Iris pigment epithelial cell (primary cell): ENCODE measurements at regions not wholly inside any gene's neighbourhood (a gene's known extent, or its start where the extent isn't known, plus 50 kb on each side); places are given as distances from the start of the nearest gene placed in this dataset.
A peak's percentile ranks its signal among the peaks of the same experiment; 100 is the strongest.

Source experiments
- DNase-seq: peaks from one replicate; pipeline ENCODE4 v3.0.0-alpha.2; 2011; ENCODE audit warnings: low read depth

GRCh38 chr12:111310076-111310870 lies 58.6 kb downstream of the PHETA1 start:
- DNase-seq = no peak

GRCh38 chr12:111309584-111309983 lies 59.3 kb downstream of the PHETA1 start:
- DNase-seq = no peak

DNA sequence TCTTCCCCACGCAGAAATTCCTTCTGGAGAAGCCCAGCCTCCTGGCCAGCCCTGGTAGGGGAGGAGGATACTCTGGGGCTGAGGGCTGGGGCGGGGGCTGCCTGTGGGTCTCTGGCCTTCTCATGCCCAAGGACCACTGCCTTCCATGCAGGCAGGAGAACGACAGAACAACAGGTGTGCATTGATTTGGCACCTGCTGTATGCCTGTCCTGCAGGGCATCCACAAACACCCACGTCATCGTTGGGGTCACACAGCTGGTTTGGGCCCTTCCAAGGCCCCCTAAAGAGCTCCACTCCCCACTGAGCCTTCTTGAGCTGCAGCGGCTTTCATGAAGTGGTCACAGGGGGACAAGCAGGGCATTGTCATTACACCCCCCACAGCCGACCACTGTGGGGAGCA lies 60.4 kb downstream of the PHETA1 start:
- DNase-seq = no peak

DNA sequence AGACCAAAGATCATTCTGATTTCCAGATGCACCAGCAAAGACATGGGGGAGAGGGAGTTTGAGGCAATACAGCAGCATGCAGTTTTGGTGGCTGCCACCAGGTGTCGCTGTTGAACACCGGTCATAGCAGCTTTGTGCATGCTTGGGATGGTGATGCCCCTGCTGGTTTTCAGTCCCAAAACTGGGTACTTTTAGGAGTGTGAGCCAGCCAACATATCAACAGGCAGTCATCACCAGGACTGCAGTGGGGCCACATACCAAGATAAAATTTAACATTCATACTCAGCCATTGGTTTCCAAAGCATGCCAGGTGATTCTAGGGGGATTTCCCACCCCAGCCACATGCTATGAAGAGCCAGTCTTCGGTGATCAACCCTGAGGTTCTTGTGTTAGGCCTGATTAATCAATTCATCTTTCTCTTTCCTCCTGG lies 64.2 kb downstream of the PHETA1 start:
- DNase-seq = no peak

DNA sequence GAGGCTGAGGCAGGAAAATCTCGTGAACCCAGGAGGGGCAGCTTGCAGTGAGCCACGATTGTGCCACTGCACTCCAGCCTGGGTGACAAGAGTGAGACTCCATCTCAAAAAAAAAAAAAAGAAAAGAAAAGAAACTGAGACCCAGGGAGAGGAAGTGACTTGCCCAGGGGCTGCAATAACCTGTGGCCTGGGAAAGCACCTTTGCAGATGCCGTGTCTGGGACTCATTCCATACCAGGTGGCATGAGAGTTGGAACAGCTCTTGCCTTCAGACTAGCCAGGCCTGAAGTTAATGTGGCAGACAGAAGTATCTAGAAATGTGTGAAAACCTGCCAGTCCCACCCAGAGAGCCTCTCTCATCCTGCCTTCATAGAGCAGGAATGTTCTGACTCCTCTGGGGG lies 65.4 kb downstream of the PHETA1 start:
- no peak for DNase-seq

GRCh38 chr12:111298582-111299436 lies 70.1 kb downstream of the PHETA1 start:
- peak; percentile 47 for DNase-seq

GRCh38 chr12:111297703-111298426 lies 71.0 kb downstream of the PHETA1 start:
- DNase-seq = no peak

- no peak for DNase-seq
These were observed 71.9 kb downstream of the PHETA1 start for GRCh38 chr12:111296906-111297463.

DNA sequence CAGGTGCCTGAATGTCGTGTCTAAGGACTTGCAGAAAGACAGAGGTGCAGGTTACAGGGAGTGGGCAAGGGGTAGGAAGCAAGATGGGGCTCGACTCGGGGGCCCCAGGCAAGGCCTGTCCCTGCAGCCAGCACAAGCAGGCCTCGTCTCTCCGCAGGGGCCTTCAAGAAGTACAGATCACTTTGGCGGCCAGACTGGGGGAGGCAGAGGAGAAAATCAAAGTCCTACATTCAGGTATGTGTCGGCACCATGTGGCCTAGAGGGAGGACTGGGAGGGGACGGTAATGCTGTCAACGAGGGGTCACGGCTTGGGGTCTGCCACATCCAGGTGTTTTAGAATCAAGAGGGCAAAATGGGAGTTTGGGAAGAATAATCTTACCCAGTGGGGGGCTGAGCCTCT lies 73.7 kb downstream of the PHETA1 start:
- no peak for DNase-seq

DNA sequence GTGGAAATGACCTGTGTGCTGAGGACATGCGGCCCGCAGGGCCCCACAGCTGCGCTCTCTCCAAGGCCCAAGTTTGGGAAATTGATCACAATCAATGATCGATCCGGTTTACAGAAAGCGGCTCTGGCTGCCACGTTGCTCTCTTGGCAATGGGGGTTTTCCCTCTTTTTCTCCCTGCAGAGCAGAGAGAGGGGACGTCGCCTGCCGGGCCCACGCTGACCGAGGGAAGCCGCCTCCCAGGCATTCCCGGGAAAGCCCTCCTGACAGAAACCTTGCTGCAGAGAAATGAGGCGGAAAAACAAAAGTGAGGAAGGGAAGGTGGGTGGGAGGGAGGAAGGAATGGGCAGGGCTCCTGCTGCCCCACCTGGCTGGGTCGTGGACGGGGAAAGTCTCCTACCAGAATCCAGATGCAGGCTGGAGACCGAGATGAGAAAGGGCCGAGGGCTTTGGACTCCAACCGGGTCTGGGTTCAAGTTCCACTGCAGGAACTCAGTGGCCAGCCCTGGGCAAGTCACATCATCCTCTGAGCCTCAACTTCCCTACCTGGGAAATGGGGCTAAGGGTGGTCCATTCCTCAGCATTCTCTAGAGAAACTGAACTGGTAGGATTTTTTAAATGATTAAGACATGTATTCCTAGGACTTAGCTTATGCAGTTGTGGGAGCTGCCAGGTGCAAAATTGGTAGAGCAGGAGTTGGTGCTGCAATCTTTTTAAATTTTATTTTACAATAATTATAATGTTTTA lies 75.5 kb downstream of the PHETA1 start:
- no peak for DNase-seq

GRCh38 chr12:111291357-111291756 lies 77.5 kb downstream of the PHETA1 start:
- no peak for DNase-seq

DNA sequence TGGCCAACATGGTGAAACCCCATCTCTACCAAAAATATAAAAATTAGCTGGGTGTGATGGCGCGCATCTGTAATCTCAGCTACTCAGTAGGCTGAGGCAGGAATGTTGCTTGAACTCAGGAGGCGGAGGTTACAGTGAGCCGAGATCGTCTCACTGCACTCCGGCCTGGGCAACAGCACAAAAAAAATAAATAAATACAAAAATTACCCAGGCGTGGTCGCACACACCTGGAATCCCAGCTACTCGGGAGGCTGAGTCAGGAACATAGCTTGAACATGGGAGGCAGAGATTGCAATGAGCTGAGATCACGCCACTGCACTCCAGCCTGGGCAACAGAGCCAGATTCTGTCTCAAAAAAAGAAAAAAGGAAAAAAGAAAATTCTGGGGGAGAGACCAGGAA lies 80.1 kb downstream of the PHETA1 start:
- DNase-seq = no peak

DNA sequence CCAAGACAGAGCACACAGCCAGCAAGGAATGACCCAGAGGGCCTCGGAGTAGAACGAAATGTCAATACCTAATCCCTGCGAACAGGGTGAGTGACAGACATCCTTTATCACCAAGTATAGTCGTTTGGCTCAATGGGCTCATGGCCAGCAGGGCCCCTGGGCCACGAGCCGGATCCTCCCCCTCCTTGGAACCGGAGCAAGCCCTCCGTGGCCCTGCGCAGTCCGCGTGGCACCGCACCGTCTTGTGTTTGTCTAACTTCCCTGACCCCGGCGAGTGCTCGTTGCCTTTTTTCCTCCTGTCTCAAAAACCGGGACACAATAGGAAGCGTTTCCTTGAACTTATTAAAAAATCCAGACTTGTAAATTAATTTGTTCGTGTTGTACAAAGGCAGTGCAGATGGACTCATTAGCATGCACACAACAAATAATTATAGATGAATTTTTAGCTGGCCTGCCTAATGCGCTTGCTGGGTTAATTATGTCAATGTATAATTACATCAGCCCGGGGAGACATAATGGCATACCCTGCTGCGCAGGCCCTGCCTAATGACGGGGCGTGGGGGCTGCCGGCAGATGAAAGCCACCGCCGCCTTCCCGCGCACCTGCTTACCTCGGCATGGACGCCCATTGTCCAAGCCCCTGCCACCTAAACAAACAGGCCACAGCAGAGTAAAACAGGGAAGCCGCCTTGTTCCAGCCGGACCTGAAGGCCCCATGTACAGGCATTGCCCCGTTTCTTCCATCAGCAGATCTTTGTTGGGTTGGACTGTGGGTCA lies 81.6 kb downstream of the PHETA1 start:
- no peak for DNase-seq

DNA sequence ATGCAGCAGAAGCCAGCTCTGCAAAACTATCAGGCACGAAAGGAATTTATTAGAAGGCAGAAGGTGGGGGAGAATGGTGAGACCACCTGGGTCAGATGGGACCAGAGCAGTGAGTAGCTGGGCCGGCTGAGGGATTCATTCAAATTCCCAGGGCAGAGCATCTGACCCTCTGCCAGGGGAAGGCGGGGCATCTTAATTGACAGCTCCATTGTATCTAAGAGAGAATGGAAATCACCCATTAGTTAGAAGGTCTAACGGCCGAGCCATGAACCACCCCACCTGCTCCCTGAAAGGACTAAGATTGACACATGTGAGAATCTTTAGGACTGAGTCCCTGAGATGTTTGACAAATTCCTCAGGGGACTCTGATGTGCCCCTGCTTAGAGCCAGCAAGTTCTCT lies 83.7 kb downstream of the PHETA1 start:
- no peak for DNase-seq

GRCh38 chr12:111284709-111285108 lies 84.2 kb downstream of the PHETA1 start:
- no peak for DNase-seq

- DNase-seq = no peak
These were observed 84.9 kb downstream of the PHETA1 start for GRCh38 chr12:111283966-111284365.

DNA sequence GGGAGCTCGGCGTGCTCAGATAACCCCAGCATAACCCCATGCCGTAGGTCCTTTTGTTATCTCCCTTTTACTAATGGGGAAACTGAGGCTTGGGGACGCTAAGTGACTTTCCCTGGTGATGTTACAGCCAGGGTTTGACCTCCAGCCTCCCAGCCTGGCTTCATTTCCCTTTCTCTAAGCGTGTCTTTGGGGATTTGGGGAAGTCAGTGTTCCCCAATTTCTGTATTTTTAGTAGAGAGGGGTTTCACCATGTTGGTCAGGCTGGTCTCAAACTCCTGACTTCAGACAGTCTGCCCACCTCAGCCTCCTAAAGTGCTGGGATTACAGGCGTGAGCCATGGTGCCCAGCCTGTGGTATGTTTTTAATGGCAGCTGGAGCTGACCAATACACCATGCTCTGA lies 85.4 kb downstream of the PHETA1 start:
- DNase-seq = no peak

DNA sequence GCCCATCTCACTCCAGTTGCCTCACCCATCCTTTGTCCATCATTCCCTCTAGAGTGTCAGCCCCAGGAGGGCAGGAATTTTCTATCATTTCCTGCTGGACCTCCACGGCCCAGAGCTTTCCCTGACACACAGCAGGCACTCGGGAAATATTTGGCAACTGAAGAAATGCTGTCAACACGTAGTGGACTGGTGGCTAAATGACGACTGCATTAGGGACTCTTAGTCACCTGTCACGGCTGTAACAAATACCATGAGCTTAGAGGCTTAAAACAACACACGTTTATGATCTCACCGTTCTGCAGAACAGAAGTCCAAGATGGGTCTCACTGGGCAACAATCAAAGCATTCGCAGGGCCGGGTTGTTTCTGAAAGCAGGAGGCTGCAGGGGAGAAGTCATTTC lies 91.3 kb downstream of the PHETA1 start:
- DNase-seq = no peak

DNA sequence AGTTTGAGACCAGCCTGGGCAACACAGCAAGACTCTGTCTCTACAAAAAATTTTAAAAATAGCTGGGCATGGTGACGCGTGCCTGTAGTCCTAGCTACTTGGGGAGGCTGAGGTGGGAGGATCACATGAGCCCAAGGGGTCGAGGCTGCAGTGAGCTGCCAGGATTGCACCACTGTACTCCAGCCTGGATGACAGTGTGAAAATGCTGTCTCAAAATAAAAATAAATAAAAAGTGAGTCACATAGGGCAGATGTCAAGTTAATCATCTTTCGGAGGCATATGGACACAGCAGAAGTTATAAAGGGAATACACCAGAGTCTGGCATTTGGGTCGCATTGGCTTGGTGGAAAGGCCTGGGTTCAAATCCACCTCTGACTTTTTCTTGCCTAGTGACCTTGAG lies 92.7 kb downstream of the PHETA1 start:
- peak; percentile 36 for DNase-seq

DNA sequence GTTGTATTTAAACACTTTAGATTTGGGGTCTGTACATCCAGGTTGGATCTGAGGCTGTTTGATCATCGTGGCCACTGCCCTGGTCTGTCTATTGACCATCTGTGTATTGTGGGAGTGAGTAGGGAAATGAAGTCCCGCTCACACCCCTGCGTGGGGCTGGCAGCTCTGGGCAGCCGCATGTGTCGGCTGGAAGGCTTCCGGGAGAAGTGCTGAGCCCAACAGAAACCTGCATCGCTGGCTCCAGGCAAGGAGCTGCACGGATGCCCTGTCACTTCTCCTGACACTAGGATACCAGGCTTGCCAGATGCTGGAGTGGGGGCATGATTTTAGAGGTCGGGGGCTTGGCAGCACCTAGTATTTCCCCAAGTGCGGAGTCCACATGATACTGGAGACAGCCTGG lies 93.6 kb downstream of the PHETA1 start:
- DNase-seq = no peak

GRCh38 chr12:111274777-111275176 lies 94.1 kb downstream of the PHETA1 start:
- peak; percentile 6 for DNase-seq
